GM23248 (cell line): ENCODE measurements at regions not wholly inside any gene's neighbourhood (a gene's known extent, or its start where the extent isn't known, plus 50 kb on each side); places are given as distances from the start of the nearest gene placed in this dataset.

Source experiments
- EZH2 ChIP-seq: fragments of 200-600 bp; sonication (generic); IDR thresholded peaks from 2 replicates; pipeline ENCODE4 v1.6.1; 2018; ENCODE audit warnings: antibody characterized with exemption, mild to moderate bottlenecking; ENCODE audit not compliant: insufficient read depth, poor library complexity, severe bottlenecking
- EZH2phosphoT487 ChIP-seq: fragments of 200-600 bp; sonication (generic); IDR thresholded peaks from 2 replicates; pipeline ENCODE4 v1.6.1; 2018; ENCODE audit warnings: antibody characterized with exemption, moderate library complexity, mild to moderate bottlenecking, low read depth; ENCODE audit not compliant: insufficient read depth

DNA sequence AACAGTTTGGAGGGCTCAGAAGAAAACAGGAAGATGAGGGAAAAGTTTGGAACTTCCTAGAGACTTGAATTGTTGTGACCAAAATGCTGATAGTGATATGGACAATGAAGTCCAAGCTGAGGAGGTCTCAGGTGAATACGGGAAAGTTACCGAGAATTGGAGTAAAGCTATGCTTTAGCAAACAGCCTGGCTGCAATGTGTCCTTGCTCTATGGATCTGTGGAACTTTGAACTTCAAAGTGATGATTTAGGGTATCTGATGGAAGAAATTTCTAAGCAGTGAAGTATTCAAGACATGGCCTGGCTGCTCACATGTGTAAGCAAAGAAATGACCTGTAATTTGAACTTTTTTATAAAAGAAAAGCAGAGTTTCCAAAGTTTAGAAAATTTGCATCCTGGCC is 240.2 kb upstream of the KLF14 start:
- TF ChIP-seq EZH2 (no peak), EZH2phosphoT487 (no peak)
